ENCODE measurements at regions not wholly inside any gene's neighbourhood (a gene's known extent, or its start where the extent isn't known, plus 50 kb on each side); places are given as distances from the start of the nearest gene placed in this dataset.
"Not testable (repeated sequence)": the region's sequence is repeated elsewhere in the genome, so short reads cannot be mapped to it uniquely, and the experiment has no call there.

GRCh38 chr12:88847246-88847645 lies 267.0 kb upstream of the KITLG start:
- not testable (repeated sequence) for TF ChIP-seq CTCF, POLR2A (IDR thresholded peaks at IDR 0.05)

Data from heart left ventricle (tissue), 13 donors.